ENCODE measurements at regions not wholly inside any gene's neighbourhood (a gene's known extent, or its start where the extent isn't known, plus 50 kb on each side); places are given as distances from the start of the nearest gene placed in this dataset.

DNA sequence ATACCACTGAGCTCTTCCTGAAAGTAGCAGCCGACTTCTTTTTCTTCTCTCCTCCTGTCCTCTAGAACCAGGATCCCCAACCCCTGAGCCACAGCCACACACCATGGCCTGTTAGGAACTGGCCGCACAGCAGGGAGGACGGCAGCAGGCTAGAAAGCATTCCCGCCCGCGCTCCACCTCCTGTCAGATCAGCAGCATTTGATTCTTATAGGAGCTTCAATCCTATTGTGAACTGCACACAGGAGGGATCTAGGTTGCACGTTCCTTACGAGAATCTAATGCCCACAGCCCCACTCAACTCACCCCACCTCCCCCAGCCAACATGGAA is 179.1 kb upstream of the SH3BP4 start:
- no peak for ATAC-seq
- TF ChIP-seq ZFP3 (CRISPR knock-in tag; IDR thresholded peaks at IDR 0.05) (no peak), TSHZ2 (CRISPR knock-in tag; IDR thresholded peaks at IDR 0.05) (no peak), ZNF70 (CRISPR knock-in tag; IDR thresholded peaks at IDR 0.05) (no peak), ZFP30 (CRISPR knock-in tag; IDR thresholded peaks at IDR 0.05) (no peak), ZNF565 (CRISPR knock-in tag; conservative IDR thresholded peaks at IDR 0.05; ENCODE audit: low read depth) (no peak), TOX (CRISPR knock-in tag; IDR thresholded peaks at IDR 0.05; ENCODE audit: borderline replicate concordance) (no peak), RARB (CRISPR knock-in tag; IDR thresholded peaks at IDR 0.05) (no peak), SNAI2 (CRISPR knock-in tag; IDR thresholded peaks at IDR 0.05) (no peak), OSR1 (CRISPR knock-in tag; IDR thresholded peaks at IDR 0.05) (no peak), BACH2 (CRISPR knock-in tag; IDR thresholded peaks at IDR 0.05; ENCODE audit: borderline replicate concordance) (no peak), ZC3H10 (CRISPR knock-in tag; IDR thresholded peaks at IDR 0.05) (no peak), ARNTL (CRISPR knock-in tag; IDR thresholded peaks at IDR 0.05; ENCODE audit: borderline replicate concordance, low read depth) (no peak), TCF4 (CRISPR knock-in tag; IDR thresholded peaks at IDR 0.05; ENCODE audit: borderline replicate concordance) (no peak)

- TF ChIP-seq ZNF8 (CRISPR knock-in tag; IDR thresholded peaks at IDR 0.05) (no peak), ZNF565 (CRISPR knock-in tag; conservative IDR thresholded peaks at IDR 0.05; ENCODE audit: low read depth) (no peak), ZNF70 (CRISPR knock-in tag; IDR thresholded peaks at IDR 0.05) (no peak), TOX (CRISPR knock-in tag; IDR thresholded peaks at IDR 0.05; ENCODE audit: borderline replicate concordance) (no peak), TCF4 (CRISPR knock-in tag; IDR thresholded peaks at IDR 0.05; ENCODE audit: borderline replicate concordance) (no peak), RARB (CRISPR knock-in tag; IDR thresholded peaks at IDR 0.05) (no peak), ZFP3 (CRISPR knock-in tag; IDR thresholded peaks at IDR 0.05) (no peak), ISL1 (CRISPR knock-in tag; IDR thresholded peaks at IDR 0.05) (no peak), PPARA (CRISPR knock-in tag; IDR thresholded peaks at IDR 0.05; ENCODE audit: borderline replicate concordance) (no peak), BACH2 (CRISPR knock-in tag; IDR thresholded peaks at IDR 0.05; ENCODE audit: borderline replicate concordance) (no peak), SNAI2 (CRISPR knock-in tag; IDR thresholded peaks at IDR 0.05) (no peak), ZFP30 (CRISPR knock-in tag; IDR thresholded peaks at IDR 0.05) (no peak), OSR1 (CRISPR knock-in tag; IDR thresholded peaks at IDR 0.05) (no peak), ZC3H10 (CRISPR knock-in tag; IDR thresholded peaks at IDR 0.05) (no peak)
- TF ChIP-seq, protein P1, sequence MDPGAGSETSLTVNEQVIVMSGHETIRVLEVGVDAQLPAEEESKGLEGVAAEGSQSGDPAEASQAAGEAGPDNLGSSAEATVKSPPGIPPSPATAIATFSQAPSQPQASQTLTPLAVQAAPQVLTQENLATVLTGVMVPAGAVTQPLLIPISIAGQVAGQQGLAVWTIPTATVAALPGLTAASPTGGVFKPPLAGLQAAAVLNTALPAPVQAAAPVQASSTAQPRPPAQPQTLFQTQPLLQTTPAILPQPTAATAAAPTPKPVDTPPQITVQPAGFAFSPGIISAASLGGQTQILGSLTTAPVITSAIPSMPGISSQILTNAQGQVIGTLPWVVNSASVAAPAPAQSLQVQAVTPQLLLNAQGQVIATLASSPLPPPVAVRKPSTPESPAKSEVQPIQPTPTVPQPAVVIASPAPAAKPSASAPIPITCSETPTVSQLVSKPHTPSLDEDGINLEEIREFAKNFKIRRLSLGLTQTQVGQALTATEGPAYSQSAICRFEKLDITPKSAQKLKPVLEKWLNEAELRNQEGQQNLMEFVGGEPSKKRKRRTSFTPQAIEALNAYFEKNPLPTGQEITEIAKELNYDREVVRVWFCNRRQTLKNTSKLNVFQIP (CRISPR knock-in tag; IDR thresholded peaks at IDR 0.05; ENCODE audit: borderline replicate concordance, low read depth): no peak
- no peak for ATAC-seq
Observed at GRCh38 chr2:234771980-234772732, 179.7 kb upstream of the SH3BP4 start.

- no peak for TF ChIP-seq OSR1 (CRISPR knock-in tag; IDR thresholded peaks at IDR 0.05)
- no peak for TF ChIP-seq PPARA (CRISPR knock-in tag; IDR thresholded peaks at IDR 0.05; ENCODE audit: borderline replicate concordance)
- no peak for TF ChIP-seq ZFP3 (CRISPR knock-in tag; IDR thresholded peaks at IDR 0.05)
- TF ChIP-seq RARB (CRISPR knock-in tag; IDR thresholded peaks at IDR 0.05): no peak
- TF ChIP-seq SNAI2 (CRISPR knock-in tag; IDR thresholded peaks at IDR 0.05): no peak
- no peak for TF ChIP-seq BACH2 (CRISPR knock-in tag; IDR thresholded peaks at IDR 0.05; ENCODE audit: borderline replicate concordance)
- no peak for TF ChIP-seq ZNF70 (CRISPR knock-in tag; IDR thresholded peaks at IDR 0.05)
- TF ChIP-seq ZC3H10 (CRISPR knock-in tag; IDR thresholded peaks at IDR 0.05): no peak
- no peak for TF ChIP-seq ZNF8 (CRISPR knock-in tag; IDR thresholded peaks at IDR 0.05)
- TF ChIP-seq CSRNP3 (CRISPR knock-in tag; IDR thresholded peaks at IDR 0.05): no peak
- no peak for TF ChIP-seq ISL1 (CRISPR knock-in tag; IDR thresholded peaks at IDR 0.05)
- TF ChIP-seq PATZ1 (CRISPR knock-in tag; IDR thresholded peaks at IDR 0.05; ENCODE audit: borderline replicate concordance): no peak
- TF ChIP-seq TSHZ2 (CRISPR knock-in tag; IDR thresholded peaks at IDR 0.05): no peak
- no peak for TF ChIP-seq ZFP30 (CRISPR knock-in tag; IDR thresholded peaks at IDR 0.05)
- TF ChIP-seq ZNF565 (CRISPR knock-in tag; conservative IDR thresholded peaks at IDR 0.05; ENCODE audit: low read depth): no peak
- TF ChIP-seq TCF4 (CRISPR knock-in tag; IDR thresholded peaks at IDR 0.05; ENCODE audit: borderline replicate concordance): no peak
- no peak for ATAC-seq
Observed at GRCh38 chr2:234771176-234771575, 180.6 kb upstream of the SH3BP4 start.

Measured in SK-N-SH treated with all-trans-retinoic acid at 6 μM for 48 hours (cell line).